ENCODE measurements at regions not wholly inside any gene's neighbourhood (a gene's known extent, or its start where the extent isn't known, plus 50 kb on each side); places are given as distances from the start of the nearest gene placed in this dataset.

GRCh38 chr1:36673202-36673601, 190.5 kb upstream of the CSF3R start:
- no peak for DNase-seq

- no peak for DNase-seq
These were observed 186.5 kb upstream of the CSF3R start for GRCh38 chr1:36669262-36669661.

GRCh38 chr1:36667836-36668235, 185.1 kb upstream of the CSF3R start:
- no peak for DNase-seq

GRCh38 chr1:36667256-36667655, 184.5 kb upstream of the CSF3R start:
- no peak for DNase-seq

- DNase-seq: no peak
These were observed 182.9 kb upstream of the CSF3R start for GRCh38 chr1:36665478-36666080.

GRCh38 chr1:36664571-36665287, 182.0 kb upstream of the CSF3R start:
- no peak for DNase-seq

GRCh38 chr1:36663772-36664430, 181.2 kb upstream of the CSF3R start:
- DNase-seq: no peak

- DNase-seq: no peak
These were observed 176.1 kb upstream of the CSF3R start for GRCh38 chr1:36658838-36659237.

GRCh38 chr1:36657826-36658225, 175.1 kb upstream of the CSF3R start:
- no peak for DNase-seq

- no peak for DNase-seq
These were observed 174.1 kb upstream of the CSF3R start for GRCh38 chr1:36656838-36657237.

GRCh38 chr1:36656271-36656670, 173.6 kb upstream of the CSF3R start:
- DNase-seq: no peak

GRCh38 chr1:36654586-36654985, 171.9 kb upstream of the CSF3R start:
- DNase-seq: no peak

GRCh38 chr1:36653850-36654249, 171.1 kb upstream of the CSF3R start:
- DNase-seq: no peak

GRCh38 chr1:36652586-36652985, 169.9 kb upstream of the CSF3R start:
- no peak for DNase-seq

- no peak for DNase-seq
These were observed 169.3 kb upstream of the CSF3R start for GRCh38 chr1:36652011-36652410.

GRCh38 chr1:36651176-36651910, 168.6 kb upstream of the CSF3R start:
- no peak for DNase-seq

- peak; percentile 63 for DNase-seq
These were observed 167.7 kb upstream of the CSF3R start for GRCh38 chr1:36650200-36651065.

GRCh38 chr1:36645867-36646266, 163.2 kb upstream of the CSF3R start:
- no peak for DNase-seq

- DNase-seq: no peak
These were observed 161.8 kb upstream of the CSF3R start for GRCh38 chr1:36644556-36644955.

- DNase-seq: no peak
These were observed 160.9 kb upstream of the CSF3R start for GRCh38 chr1:36643371-36644270.

GRCh38 chr1:36642802-36643201, 160.1 kb upstream of the CSF3R start:
- no peak for DNase-seq

- DNase-seq: no peak
These were observed 159.1 kb upstream of the CSF3R start for GRCh38 chr1:36641776-36642175.
